GM12873 (cell line): ENCODE measurements at regions not wholly inside any gene's neighbourhood (a gene's known extent, or its start where the extent isn't known, plus 50 kb on each side); places are given as distances from the start of the nearest gene placed in this dataset.

Source experiments
- TF ChIP-seq, protein P1 (sequence below): IDR thresholded peaks from 2 replicates; pipeline ENCODE4 v1.5.1; 2012; ENCODE audit warnings: low read depth, mild to moderate bottlenecking, moderate library complexity, low read length, control low read depth; ENCODE audit not compliant: insufficient read depth; ENCODE audit errors: missing control alignments

DNA sequence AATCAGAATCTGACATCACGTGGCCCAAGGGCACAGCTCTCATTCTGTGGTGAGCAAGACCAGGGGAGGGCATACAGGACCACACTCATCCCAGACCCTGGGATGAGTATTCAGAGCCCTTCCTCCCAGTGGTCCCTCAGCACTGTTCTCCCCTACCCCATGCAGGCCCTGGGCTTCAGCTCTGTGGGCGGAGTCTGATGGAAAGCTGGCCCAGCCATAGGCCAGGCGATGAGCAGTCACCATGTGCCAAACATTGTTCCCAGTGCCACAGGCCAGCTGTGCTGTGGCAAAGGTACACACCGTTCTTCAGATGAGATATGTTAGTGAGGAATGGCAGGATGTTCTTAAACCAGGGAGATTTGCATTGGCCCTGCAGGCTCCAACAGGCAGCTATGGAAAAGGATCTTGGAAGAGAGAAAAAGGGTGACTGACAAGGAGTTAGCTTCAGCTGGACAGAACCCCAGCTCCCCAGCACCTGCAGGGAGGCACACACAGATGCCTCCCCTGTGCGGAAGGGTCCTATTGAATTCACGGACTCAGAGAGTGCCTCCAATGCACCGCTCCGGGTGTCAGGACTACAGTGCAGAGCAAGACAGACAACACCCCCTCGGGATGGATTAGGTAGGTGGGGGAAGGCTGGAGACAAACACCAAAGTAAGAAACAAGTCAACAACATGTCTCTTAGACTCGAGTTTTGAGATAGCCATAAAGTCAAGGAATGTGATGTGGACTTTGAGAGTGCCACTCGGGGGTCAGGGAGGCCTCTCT is 596.0 kb upstream of the MGMT start:
- TF ChIP-seq, protein P1, sequence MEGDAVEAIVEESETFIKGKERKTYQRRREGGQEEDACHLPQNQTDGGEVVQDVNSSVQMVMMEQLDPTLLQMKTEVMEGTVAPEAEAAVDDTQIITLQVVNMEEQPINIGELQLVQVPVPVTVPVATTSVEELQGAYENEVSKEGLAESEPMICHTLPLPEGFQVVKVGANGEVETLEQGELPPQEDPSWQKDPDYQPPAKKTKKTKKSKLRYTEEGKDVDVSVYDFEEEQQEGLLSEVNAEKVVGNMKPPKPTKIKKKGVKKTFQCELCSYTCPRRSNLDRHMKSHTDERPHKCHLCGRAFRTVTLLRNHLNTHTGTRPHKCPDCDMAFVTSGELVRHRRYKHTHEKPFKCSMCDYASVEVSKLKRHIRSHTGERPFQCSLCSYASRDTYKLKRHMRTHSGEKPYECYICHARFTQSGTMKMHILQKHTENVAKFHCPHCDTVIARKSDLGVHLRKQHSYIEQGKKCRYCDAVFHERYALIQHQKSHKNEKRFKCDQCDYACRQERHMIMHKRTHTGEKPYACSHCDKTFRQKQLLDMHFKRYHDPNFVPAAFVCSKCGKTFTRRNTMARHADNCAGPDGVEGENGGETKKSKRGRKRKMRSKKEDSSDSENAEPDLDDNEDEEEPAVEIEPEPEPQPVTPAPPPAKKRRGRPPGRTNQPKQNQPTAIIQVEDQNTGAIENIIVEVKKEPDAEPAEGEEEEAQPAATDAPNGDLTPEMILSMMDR, result no peak

DNA sequence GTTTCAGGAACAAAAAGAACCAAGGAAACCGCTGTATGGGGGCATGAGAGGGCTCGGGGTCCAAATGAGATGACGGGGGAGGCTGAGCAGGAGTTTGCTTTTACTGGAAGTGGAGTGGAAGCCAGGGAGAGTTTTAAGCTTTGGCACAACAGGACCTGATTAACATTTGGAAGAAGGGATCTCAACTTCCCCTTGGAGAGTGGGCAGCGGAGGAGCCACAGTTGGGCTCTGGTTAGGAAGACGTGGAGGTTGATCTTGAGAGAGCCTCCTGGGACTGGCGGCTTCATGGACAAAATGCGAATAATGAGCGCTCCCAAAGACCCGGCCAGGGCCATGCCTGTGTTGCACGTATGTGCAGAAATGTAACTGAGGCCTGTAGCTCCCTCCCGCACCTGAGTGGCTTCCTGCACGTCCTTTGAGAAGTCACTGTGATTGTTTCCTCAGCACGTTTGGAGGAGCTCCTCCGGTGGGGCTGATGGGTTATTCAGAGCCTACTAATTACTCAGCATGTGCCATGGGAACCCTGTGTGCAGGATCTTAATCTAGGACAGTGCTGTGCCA is 595.3 kb upstream of the MGMT start:
- TF ChIP-seq, protein P1, result no peak

- TF ChIP-seq, protein P1, result no peak
These were observed 593.5 kb upstream of the MGMT start for GRCh38 chr10:128873411-128874054.

- TF ChIP-seq, protein P1, result no peak
These were observed 592.7 kb upstream of the MGMT start for GRCh38 chr10:128874331-128874730.

GRCh38 chr10:128875030-128875744 is 591.9 kb upstream of the MGMT start:
- TF ChIP-seq, protein P1, result no peak

GRCh38 chr10:128875956-128876736 is 590.9 kb upstream of the MGMT start:
- TF ChIP-seq, protein P1, result no peak
